Endothelial cell (in vitro differentiated cells): ENCODE measurements at regions not wholly inside any gene's neighbourhood (a gene's known extent, or its start where the extent isn't known, plus 50 kb on each side); places are given as distances from the start of the nearest gene placed in this dataset.

Source experiments
- DNase-seq: peaks from one replicate; pipeline ENCODE4 v3.0.0; 2021; ENCODE audit warnings: low spot score
- H3K27ac Mint-ChIP-seq: one replicate; pipeline ENCODE4 v1.8.0; 2021; ENCODE audit warnings: mixed read lengths, inconsistent platforms; ENCODE audit not compliant: unreplicated experiment
- H3K27me3 Mint-ChIP-seq: one replicate; pipeline ENCODE4 v1.8.0; 2021; ENCODE audit warnings: mild to moderate bottlenecking, moderate library complexity, mixed read lengths, inconsistent platforms; ENCODE audit not compliant: unreplicated experiment
- H3K36me3 Mint-ChIP-seq: one replicate; pipeline ENCODE4 v1.8.0; 2021; ENCODE audit warnings: mild to moderate bottlenecking, low read depth, mixed read lengths, inconsistent platforms; ENCODE audit not compliant: unreplicated experiment
- H3K4me1 Mint-ChIP-seq: one replicate; pipeline ENCODE4 v1.8.0; 2021; ENCODE audit warnings: mild to moderate bottlenecking, mixed read lengths, inconsistent platforms; ENCODE audit not compliant: unreplicated experiment
- H3K4me3 Mint-ChIP-seq: one replicate; pipeline ENCODE4 v1.8.0; 2021; ENCODE audit warnings: mild to moderate bottlenecking, mixed read lengths, inconsistent platforms; ENCODE audit not compliant: unreplicated experiment
- H3K9me3 Mint-ChIP-seq: one replicate; pipeline ENCODE4 v1.8.0; 2021; ENCODE audit warnings: mixed read lengths, inconsistent platforms; ENCODE audit not compliant: unreplicated experiment
- CTCF ChIP-seq: fragments of 200-600 bp; sonication (generic); IDR thresholded peaks from one replicate; pipeline ENCODE4 v1.5.0; 2021; ENCODE audit warnings: antibody characterized with exemption; ENCODE audit not compliant: unreplicated experiment

DNA sequence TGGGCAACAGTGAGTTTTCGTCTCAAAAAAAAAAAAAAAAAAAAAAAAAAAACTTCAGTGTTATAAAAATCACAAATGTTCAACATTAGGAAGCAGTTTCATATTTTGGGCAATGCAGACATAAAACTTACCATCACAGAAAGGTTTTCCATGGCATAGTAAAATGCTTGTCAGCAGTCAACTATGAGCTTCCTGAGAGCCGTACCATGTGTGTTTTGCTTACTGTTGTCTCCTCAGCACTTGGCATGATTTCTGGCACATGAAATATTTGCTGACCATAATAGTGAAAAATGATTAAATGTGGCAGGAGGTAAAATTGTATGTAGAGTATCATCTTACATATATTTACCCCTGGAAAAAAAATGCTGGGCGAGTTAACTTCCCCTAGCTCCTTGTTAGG is 237.5 kb upstream of the SLC35B3 start:
- no peak for TF ChIP-seq CTCF
- no peak for DNase-seq
- Mint-ChIP-seq H3K4me1 (no peaks in the 10 kb centered on the region), H3K9me3 (no peaks in the 10 kb centered on the region), H3K4me3 (no peak overlapping the region), H3K27me3 (no peaks in the 10 kb centered on the region), H3K27ac (no peak overlapping the region), H3K36me3 (no peaks in the 10 kb centered on the region)

DNA sequence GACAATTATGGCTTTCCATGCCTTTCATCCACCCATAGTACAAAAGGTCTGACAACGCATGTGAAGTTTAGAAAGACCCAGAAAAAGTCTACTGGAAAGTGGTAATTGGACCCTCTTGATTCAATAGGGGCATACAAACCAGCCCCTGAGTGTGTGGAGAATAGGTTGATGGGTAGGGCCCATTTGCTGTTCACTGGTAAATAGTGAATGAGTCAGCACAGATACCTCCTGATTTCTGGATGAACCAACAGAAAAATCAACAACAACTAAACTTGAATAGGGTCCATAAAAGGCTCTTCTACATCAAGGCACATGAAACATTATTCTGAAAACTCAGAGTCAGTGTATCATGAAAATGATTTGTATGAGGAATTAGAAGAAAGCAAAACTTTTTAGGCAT is 235.4 kb upstream of the SLC35B3 start:
- Mint-ChIP-seq H3K9me3 (no peaks in the 10 kb centered on the region), H3K27me3 (no peaks in the 10 kb centered on the region), H3K27ac (no peak overlapping the region), H3K4me3 (no peak overlapping the region), H3K4me1 (no peaks in the 10 kb centered on the region), H3K36me3 (no peaks in the 10 kb centered on the region)
- no peak for TF ChIP-seq CTCF
- DNase-seq, result no peak

- Mint-ChIP-seq H3K4me3 (no peak overlapping the region), H3K4me1 (no peaks in the 10 kb centered on the region), H3K9me3 (no peaks in the 10 kb centered on the region), H3K36me3 (no peaks in the 10 kb centered on the region), H3K27me3 (no peaks in the 10 kb centered on the region), H3K27ac (no peak overlapping the region)
- TF ChIP-seq CTCF, result no peak
- DNase-seq, result no peak
Observed at GRCh38 chr6:8664700-8665099, 229.4 kb upstream of the SLC35B3 start.

GRCh38 chr6:8664070-8664469 is 228.7 kb upstream of the SLC35B3 start:
- Mint-ChIP-seq H3K4me1 (no peaks in the 10 kb centered on the region), H3K27me3 (no peaks in the 10 kb centered on the region), H3K9me3 (no peaks in the 10 kb centered on the region), H3K4me3 (no peak overlapping the region), H3K27ac (no peak overlapping the region), H3K36me3 (no peaks in the 10 kb centered on the region)
- DNase-seq, result no peak
- TF ChIP-seq CTCF, result no peak

DNA sequence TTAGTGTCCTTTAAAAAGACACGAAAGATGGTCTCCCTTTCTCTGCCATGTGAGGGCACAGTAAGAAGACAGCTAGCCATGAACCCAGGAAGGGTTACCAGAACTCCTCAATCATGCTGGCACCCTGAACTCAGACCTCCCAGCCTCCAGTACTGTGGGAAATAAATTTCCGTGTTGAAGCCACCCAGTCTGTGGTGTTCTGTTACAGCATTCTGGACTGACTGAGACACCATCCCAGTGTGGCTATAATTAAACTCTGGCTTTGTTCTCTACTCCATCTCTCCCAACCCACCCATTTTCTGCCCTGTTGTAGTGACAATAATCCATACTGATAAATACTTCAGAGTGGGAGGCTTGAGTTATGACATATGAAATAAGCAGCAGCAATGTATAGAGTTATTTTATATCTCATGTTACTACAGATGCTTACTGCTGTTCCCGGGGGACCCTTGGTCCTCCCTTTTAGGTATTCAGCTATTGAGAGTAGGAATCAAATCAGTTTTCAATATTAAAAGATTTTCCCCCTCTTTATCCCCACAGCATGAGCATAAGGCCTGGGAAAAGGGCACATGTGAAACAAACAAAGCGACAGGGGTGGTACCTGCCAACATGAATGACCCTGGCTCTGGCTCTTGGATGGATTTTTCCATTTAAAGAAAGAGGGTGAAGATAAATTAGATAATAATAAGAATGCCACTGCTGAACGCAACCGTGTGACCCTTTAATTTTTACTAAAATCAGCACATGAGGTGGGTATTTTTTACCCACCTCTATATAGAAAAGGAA is 224.3 kb upstream of the SLC35B3 start:
- peaks cover 3% of the 10 kb centered on the region for H3K27me3 Mint-ChIP-seq
- H3K36me3 Mint-ChIP-seq, result no peaks in the 10 kb centered on the region

More for the DNA sequence above, 224.3 kb upstream of the SLC35B3 start:
- no peak for DNase-seq
- no peak for TF ChIP-seq CTCF
- Mint-ChIP-seq H3K4me3 (no peak overlapping the region), H3K27ac (no peak overlapping the region), H3K4me1 (no peaks in the 10 kb centered on the region), H3K9me3 (no peaks in the 10 kb centered on the region)
